ENCODE measurements at regions not wholly inside any gene's neighbourhood (a gene's known extent, or its start where the extent isn't known, plus 50 kb on each side); places are given as distances from the start of the nearest gene placed in this dataset.

GRCh38 chr12:127414186-127414585 lies 852.8 kb upstream of the TMEM132C start:
- TF ChIP-seq POLR2A (IDR thresholded peaks at IDR 0.05; ENCODE audit: extremely low read depth, insufficient read length) (no peak), MYC (IDR thresholded peaks at IDR 0.05; ENCODE audit: low read depth, low read length) (no peak), CTCF (IDR thresholded peaks at IDR 0.05; ENCODE audit: low read depth, low read length) (no peak), MAX (IDR thresholded peaks at IDR 0.05; ENCODE audit: low read depth, low read length) (no peak)
- no peak overlapping the region for H3K4me3 ChIP-seq (ENCODE audit: low read depth, low read length)
- DNase-seq (ENCODE audit: low read depth): no peak

- TF ChIP-seq MYC (IDR thresholded peaks at IDR 0.05; ENCODE audit: low read depth, low read length): no peak
- TF ChIP-seq POLR2A (IDR thresholded peaks at IDR 0.05; ENCODE audit: extremely low read depth, insufficient read length): no peak
- no peak for TF ChIP-seq CTCF (IDR thresholded peaks at IDR 0.05; ENCODE audit: low read depth, low read length)
- no peak for TF ChIP-seq MAX (IDR thresholded peaks at IDR 0.05; ENCODE audit: low read depth, low read length)
- no peak overlapping the region for H3K4me3 ChIP-seq (ENCODE audit: low read depth, low read length)
- DNase-seq (ENCODE audit: low read depth): no peak
These were observed 852.3 kb upstream of the TMEM132C start for GRCh38 chr12:127414636-127415035.

- no peak for TF ChIP-seq CTCF (IDR thresholded peaks at IDR 0.05; ENCODE audit: low read depth, low read length)
- TF ChIP-seq MAX (IDR thresholded peaks at IDR 0.05; ENCODE audit: low read depth, low read length): no peak
- no peak for TF ChIP-seq POLR2A (IDR thresholded peaks at IDR 0.05; ENCODE audit: extremely low read depth, insufficient read length)
- no peak for TF ChIP-seq MYC (IDR thresholded peaks at IDR 0.05; ENCODE audit: low read depth, low read length)
- no peak overlapping the region for H3K4me3 ChIP-seq (ENCODE audit: low read depth, low read length)
- no peak for DNase-seq (ENCODE audit: low read depth)
These were observed 850.2 kb upstream of the TMEM132C start for GRCh38 chr12:127416796-127417195.

- DNase-seq (ENCODE audit: low read depth): no peak
- no peak for TF ChIP-seq MYC (IDR thresholded peaks at IDR 0.05; ENCODE audit: low read depth, low read length)
- no peak for TF ChIP-seq CTCF (IDR thresholded peaks at IDR 0.05; ENCODE audit: low read depth, low read length)
- TF ChIP-seq POLR2A (IDR thresholded peaks at IDR 0.05; ENCODE audit: extremely low read depth, insufficient read length): no peak
- TF ChIP-seq MAX (IDR thresholded peaks at IDR 0.05; ENCODE audit: low read depth, low read length): no peak
- H3K4me3 ChIP-seq (ENCODE audit: low read depth, low read length): no peak overlapping the region
These were observed 847.9 kb upstream of the TMEM132C start for GRCh38 chr12:127419111-127419510.

- no peak for TF ChIP-seq POLR2A (IDR thresholded peaks at IDR 0.05; ENCODE audit: extremely low read depth, insufficient read length)
- no peak for TF ChIP-seq CTCF (IDR thresholded peaks at IDR 0.05; ENCODE audit: low read depth, low read length)
- TF ChIP-seq MYC (IDR thresholded peaks at IDR 0.05; ENCODE audit: low read depth, low read length): no peak
- TF ChIP-seq MAX (IDR thresholded peaks at IDR 0.05; ENCODE audit: low read depth, low read length): no peak
- no peak overlapping the region for H3K4me3 ChIP-seq (ENCODE audit: low read depth, low read length)
- DNase-seq (ENCODE audit: low read depth): no peak
These were observed 845.4 kb upstream of the TMEM132C start for GRCh38 chr12:127421614-127422013.
